ENCODE measurements at regions not wholly inside any gene's neighbourhood (a gene's known extent, or its start where the extent isn't known, plus 50 kb on each side); places are given as distances from the start of the nearest gene placed in this dataset.

DNA sequence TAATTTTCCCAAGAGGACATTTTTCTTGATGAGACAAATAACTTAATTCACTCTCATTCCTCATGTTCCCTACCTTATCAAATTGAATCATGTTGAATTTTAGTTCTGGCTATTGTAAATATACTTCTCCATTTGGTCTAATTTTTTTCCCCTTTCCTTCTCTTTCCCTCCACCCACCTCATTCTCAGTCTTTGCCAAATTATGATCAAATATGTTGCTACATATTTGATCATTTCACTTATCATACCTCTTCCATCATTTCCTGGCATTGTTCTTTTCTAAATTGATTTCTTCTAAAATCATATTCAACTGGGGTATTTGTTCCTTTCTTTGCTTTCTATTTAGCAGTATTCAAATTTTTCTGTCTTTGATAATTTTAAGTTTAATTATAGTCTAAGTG, 52.3 kb downstream of the HDGFL1 start:
- peaks cover 3% of the 10 kb centered on the region for H3K36me3 Mint-ChIP-seq (ENCODE audit: low read depth, unreplicated experiment)
- no peak overlapping the region for H3K4me3 Mint-ChIP-seq (ENCODE audit: unreplicated experiment)
- no peak for DNase-seq (ENCODE audit: low spot score)
- peaks cover 13% of the 10 kb centered on the region for H3K4me1 Mint-ChIP-seq (ENCODE audit: unreplicated experiment)
- H3K27me3 Mint-ChIP-seq (ENCODE audit: unreplicated experiment): no peaks in the 10 kb centered on the region
- TF ChIP-seq, protein P1, sequence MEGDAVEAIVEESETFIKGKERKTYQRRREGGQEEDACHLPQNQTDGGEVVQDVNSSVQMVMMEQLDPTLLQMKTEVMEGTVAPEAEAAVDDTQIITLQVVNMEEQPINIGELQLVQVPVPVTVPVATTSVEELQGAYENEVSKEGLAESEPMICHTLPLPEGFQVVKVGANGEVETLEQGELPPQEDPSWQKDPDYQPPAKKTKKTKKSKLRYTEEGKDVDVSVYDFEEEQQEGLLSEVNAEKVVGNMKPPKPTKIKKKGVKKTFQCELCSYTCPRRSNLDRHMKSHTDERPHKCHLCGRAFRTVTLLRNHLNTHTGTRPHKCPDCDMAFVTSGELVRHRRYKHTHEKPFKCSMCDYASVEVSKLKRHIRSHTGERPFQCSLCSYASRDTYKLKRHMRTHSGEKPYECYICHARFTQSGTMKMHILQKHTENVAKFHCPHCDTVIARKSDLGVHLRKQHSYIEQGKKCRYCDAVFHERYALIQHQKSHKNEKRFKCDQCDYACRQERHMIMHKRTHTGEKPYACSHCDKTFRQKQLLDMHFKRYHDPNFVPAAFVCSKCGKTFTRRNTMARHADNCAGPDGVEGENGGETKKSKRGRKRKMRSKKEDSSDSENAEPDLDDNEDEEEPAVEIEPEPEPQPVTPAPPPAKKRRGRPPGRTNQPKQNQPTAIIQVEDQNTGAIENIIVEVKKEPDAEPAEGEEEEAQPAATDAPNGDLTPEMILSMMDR (IDR thresholded peaks at IDR 0.05; ENCODE audit: unreplicated experiment): no peak
- peaks cover 5% of the 10 kb centered on the region for H3K9me3 Mint-ChIP-seq (ENCODE audit: unreplicated experiment)
- peak overlapping the region; percentile 4 for H3K27ac Mint-ChIP-seq (ENCODE audit: unreplicated experiment)

DNA sequence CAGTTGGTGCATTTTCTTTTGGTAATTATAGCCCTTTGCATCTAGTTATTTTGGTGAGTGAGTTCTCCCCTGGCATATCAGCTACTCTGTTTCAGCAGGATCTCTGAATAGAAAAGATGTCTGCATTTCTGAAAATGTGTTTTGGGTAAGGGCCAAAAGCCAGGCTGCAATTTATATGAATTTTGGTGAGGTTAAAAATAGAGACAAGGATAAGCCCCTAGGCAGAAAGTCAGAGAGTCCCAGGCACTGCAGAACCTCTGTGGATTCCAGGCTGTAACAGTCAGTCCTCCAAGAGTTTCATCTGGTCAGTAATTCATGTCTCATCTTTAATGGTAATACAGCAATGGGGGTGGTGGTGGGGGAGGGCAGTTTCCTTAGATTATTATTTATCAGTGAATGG, 53.0 kb downstream of the HDGFL1 start:
- Mint-ChIP-seq H3K27me3 (ENCODE audit: unreplicated experiment) (no peaks in the 10 kb centered on the region), H3K27ac (ENCODE audit: unreplicated experiment) (peak overlapping the region; percentile 44), H3K36me3 (ENCODE audit: low read depth, unreplicated experiment) (peaks cover 6% of the 10 kb centered on the region), H3K9me3 (ENCODE audit: unreplicated experiment) (peaks cover 8% of the 10 kb centered on the region), H3K4me1 (ENCODE audit: unreplicated experiment) (peaks cover 13% of the 10 kb centered on the region), H3K4me3 (ENCODE audit: unreplicated experiment) (no peak overlapping the region)
- no peak for DNase-seq (ENCODE audit: low spot score)
- TF ChIP-seq, protein P1 (IDR thresholded peaks at IDR 0.05; ENCODE audit: unreplicated experiment): no peak

DNA sequence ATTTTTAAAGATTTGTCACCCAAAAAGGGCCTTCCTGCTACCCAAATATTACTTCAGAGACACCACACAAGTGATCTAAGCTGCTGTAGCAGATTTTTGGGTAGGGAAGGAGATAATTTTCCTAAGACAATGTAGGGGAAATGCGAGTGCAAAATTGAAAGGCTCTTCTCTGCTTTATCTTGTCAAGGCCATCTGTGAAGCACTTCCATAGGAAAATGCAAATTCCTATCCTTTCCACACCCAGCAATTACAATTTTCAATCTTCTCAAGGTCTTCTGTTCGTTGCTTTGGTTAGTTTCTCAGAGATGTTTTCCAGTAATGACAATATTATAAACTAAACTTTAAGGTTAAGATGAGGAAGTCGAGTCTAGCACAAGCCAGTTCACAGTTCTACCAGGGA, 53.4 kb downstream of the HDGFL1 start:
- H3K4me3 Mint-ChIP-seq (ENCODE audit: unreplicated experiment): no peak overlapping the region
- H3K27me3 Mint-ChIP-seq (ENCODE audit: unreplicated experiment): no peaks in the 10 kb centered on the region
- H3K9me3 Mint-ChIP-seq (ENCODE audit: unreplicated experiment): peaks cover 8% of the 10 kb centered on the region
- no peak overlapping the region for H3K27ac Mint-ChIP-seq (ENCODE audit: unreplicated experiment)
- TF ChIP-seq, protein P1 (IDR thresholded peaks at IDR 0.05; ENCODE audit: unreplicated experiment): no peak
- H3K4me1 Mint-ChIP-seq (ENCODE audit: unreplicated experiment): peaks cover 13% of the 10 kb centered on the region
- DNase-seq (ENCODE audit: low spot score): no peak
- H3K36me3 Mint-ChIP-seq (ENCODE audit: low read depth, unreplicated experiment): peaks cover 6% of the 10 kb centered on the region

DNA sequence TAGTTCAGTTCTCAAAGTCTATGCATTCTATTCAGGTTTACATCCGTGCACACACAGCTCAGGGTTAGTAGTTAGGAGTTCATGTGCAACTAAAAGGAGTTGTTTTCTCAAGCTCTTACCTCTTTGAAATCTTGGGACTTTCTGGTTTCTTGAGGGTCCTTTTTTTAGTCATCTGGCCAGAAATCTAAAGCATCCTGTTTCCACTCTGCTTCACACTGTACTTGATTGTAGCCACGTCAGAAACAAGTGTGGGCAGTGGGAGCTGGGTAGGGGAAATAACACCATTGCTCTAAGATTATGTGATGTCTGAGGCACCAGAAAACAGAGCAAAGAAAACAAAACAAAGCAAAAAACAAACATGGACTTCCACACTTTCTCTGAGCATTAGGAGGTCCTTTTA, 58.3 kb downstream of the HDGFL1 start:
- H3K27ac Mint-ChIP-seq (ENCODE audit: unreplicated experiment): no peak overlapping the region
- H3K36me3 Mint-ChIP-seq (ENCODE audit: low read depth, unreplicated experiment): peaks cover 6% of the 10 kb centered on the region
- H3K4me3 Mint-ChIP-seq (ENCODE audit: unreplicated experiment): no peak overlapping the region
- peaks cover 12% of the 10 kb centered on the region for H3K4me1 Mint-ChIP-seq (ENCODE audit: unreplicated experiment)
- no peak for DNase-seq (ENCODE audit: low spot score)
- TF ChIP-seq, protein P1 (IDR thresholded peaks at IDR 0.05; ENCODE audit: unreplicated experiment): no peak
- H3K27me3 Mint-ChIP-seq (ENCODE audit: unreplicated experiment): no peaks in the 10 kb centered on the region
- peaks cover 8% of the 10 kb centered on the region for H3K9me3 Mint-ChIP-seq (ENCODE audit: unreplicated experiment)

DNA sequence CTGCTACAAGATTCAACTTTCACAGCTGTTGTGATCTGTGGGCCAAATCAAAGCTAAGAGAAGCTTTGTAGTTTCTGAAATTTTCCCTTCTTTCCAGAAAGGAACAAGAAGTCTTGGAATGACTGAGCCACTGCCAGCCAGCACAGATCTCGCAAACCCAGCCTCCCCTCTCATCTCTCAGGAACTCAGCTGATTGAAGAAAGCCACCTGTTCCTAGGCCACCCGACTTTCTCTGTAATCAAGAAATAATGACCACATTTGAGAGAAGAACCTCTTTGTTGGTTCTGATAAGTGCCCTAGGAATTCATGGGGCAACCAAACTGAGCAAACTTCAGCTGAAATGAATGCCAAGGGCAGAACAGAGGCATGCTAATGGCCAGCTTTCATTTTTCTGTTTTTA, 61.7 kb downstream of the HDGFL1 start:
- peaks cover 8% of the 10 kb centered on the region for H3K9me3 Mint-ChIP-seq (ENCODE audit: unreplicated experiment)
- no peak overlapping the region for H3K27ac Mint-ChIP-seq (ENCODE audit: unreplicated experiment)
- H3K4me1 Mint-ChIP-seq (ENCODE audit: unreplicated experiment): peaks cover 13% of the 10 kb centered on the region
- H3K36me3 Mint-ChIP-seq (ENCODE audit: low read depth, unreplicated experiment): peaks cover 6% of the 10 kb centered on the region
- no peak overlapping the region for H3K4me3 Mint-ChIP-seq (ENCODE audit: unreplicated experiment)
- TF ChIP-seq, protein P1 (IDR thresholded peaks at IDR 0.05; ENCODE audit: unreplicated experiment): no peak
- no peaks in the 10 kb centered on the region for H3K27me3 Mint-ChIP-seq (ENCODE audit: unreplicated experiment)
- DNase-seq (ENCODE audit: low spot score): no peak
